GM23338 (cell line): ENCODE measurements at regions not wholly inside any gene's neighbourhood (a gene's known extent, or its start where the extent isn't known, plus 50 kb on each side); places are given as distances from the start of the nearest gene placed in this dataset.

Source experiments
- CREB1 ChIP-seq: fragments of 250-450 bp; sonication (Bioruptor Pico); IDR thresholded peaks from 2 replicates; pipeline ENCODE4 v1.5.0; 2020; ENCODE audit warnings: low read depth, mild to moderate bottlenecking, moderate library complexity
- EZH2 ChIP-seq: fragments of 200-600 bp; sonication (generic); IDR thresholded peaks from one replicate; pipeline ENCODE4 v1.8.0; 2017; ENCODE audit warnings: antibody characterized with exemption, mild to moderate bottlenecking, low read depth; ENCODE audit not compliant: unreplicated experiment
- EZH2phosphoT487 ChIP-seq: fragments of 200-600 bp; sonication (generic); IDR thresholded peaks from one replicate; pipeline ENCODE4 v1.8.1; 2018; ENCODE audit warnings: antibody characterized with exemption; ENCODE audit not compliant: unreplicated experiment
- JUNB ChIP-seq: IDR thresholded peaks from one replicate; pipeline ENCODE4 v1.6.1; 2016; ENCODE audit warnings: antibody characterized with exemption; ENCODE audit not compliant: unreplicated experiment
- NANOG ChIP-seq: IDR thresholded peaks from 2 replicates; pipeline ENCODE4 v1.6.1; 2016; ENCODE audit warnings: antibody characterized with exemption, borderline replicate concordance
- POLR2AphosphoS5 ChIP-seq: IDR thresholded peaks from 2 replicates; pipeline ENCODE4 v1.6.1; 2016; ENCODE audit warnings: antibody characterized with exemption, low read depth
- STAT1 ChIP-seq: IDR thresholded peaks from one replicate; pipeline ENCODE4 v1.6.1; 2016; ENCODE audit warnings: antibody characterized with exemption; ENCODE audit not compliant: unreplicated experiment
- ZNF114 ChIP-seq: fragments of 250-450 bp; sonication (Bioruptor Pico); IDR thresholded peaks from 2 replicates; pipeline ENCODE4 v1.5.0; 2020; ENCODE audit warnings: mild to moderate bottlenecking, moderate library complexity
- ZNF331 ChIP-seq: fragments of 250-450 bp; sonication (Bioruptor Pico); IDR thresholded peaks from 2 replicates; pipeline ENCODE4 v1.5.0; 2020; ENCODE audit warnings: low read depth, mild to moderate bottlenecking, moderate library complexity
- TF ChIP-seq, protein P1 (sequence below), 2 experiments: fragments of 200-600 bp in 1 of 2; sonication (generic) in 1 of 2; conservative IDR thresholded peaks; 2 replicates each; pipeline versions ENCODE4 v1.5.1 to v1.6.1; 2016 to 2017; ENCODE audit warnings: antibody characterized with exemption in 2 of 2, low read depth in 2 of 2, mild to moderate bottlenecking in 2 of 2, moderate library complexity in 1 of 2
- TF ChIP-seq, protein P2 (sequence below): IDR thresholded peaks from one replicate; pipeline ENCODE4 v1.6.1; 2018; ENCODE audit warnings: antibody characterized with exemption; ENCODE audit not compliant: unreplicated experiment
- TF ChIP-seq, protein P3 (sequence below): IDR thresholded peaks from 2 replicates; pipeline ENCODE4 v1.6.1; 2016; ENCODE audit warnings: antibody characterized with exemption

DNA sequence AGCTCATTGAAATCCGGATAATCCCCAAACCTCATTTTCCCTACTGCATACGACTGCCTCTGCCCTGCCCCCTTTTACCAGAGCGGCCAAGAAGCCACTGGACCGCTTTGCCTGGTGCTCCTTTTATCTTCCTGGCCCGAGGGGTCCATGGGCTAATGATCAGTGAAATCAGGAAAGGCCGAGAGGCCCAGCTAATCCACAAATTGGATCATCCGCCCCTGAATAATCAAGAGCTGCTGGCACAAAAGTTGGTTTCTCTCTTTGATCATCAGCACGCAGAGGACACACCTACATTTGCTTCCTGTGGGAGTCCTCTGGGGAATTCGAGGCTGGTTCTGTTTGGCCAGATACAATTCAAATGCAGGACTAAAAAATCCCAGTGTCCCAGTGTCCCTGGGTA, 144.5 kb downstream of the INSIG2 start:
- TF ChIP-seq ZNF114: no peak
- TF ChIP-seq, protein P1, sequence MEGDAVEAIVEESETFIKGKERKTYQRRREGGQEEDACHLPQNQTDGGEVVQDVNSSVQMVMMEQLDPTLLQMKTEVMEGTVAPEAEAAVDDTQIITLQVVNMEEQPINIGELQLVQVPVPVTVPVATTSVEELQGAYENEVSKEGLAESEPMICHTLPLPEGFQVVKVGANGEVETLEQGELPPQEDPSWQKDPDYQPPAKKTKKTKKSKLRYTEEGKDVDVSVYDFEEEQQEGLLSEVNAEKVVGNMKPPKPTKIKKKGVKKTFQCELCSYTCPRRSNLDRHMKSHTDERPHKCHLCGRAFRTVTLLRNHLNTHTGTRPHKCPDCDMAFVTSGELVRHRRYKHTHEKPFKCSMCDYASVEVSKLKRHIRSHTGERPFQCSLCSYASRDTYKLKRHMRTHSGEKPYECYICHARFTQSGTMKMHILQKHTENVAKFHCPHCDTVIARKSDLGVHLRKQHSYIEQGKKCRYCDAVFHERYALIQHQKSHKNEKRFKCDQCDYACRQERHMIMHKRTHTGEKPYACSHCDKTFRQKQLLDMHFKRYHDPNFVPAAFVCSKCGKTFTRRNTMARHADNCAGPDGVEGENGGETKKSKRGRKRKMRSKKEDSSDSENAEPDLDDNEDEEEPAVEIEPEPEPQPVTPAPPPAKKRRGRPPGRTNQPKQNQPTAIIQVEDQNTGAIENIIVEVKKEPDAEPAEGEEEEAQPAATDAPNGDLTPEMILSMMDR (conservative IDR thresholded peaks at IDR 0.05; ENCODE audit: low read depth in 2 of 2): no peak
- TF ChIP-seq POLR2AphosphoS5: no peak
- no peak for TF ChIP-seq EZH2
- no peak for TF ChIP-seq STAT1
- TF ChIP-seq EZH2phosphoT487: no peak
- TF ChIP-seq, protein P2, sequence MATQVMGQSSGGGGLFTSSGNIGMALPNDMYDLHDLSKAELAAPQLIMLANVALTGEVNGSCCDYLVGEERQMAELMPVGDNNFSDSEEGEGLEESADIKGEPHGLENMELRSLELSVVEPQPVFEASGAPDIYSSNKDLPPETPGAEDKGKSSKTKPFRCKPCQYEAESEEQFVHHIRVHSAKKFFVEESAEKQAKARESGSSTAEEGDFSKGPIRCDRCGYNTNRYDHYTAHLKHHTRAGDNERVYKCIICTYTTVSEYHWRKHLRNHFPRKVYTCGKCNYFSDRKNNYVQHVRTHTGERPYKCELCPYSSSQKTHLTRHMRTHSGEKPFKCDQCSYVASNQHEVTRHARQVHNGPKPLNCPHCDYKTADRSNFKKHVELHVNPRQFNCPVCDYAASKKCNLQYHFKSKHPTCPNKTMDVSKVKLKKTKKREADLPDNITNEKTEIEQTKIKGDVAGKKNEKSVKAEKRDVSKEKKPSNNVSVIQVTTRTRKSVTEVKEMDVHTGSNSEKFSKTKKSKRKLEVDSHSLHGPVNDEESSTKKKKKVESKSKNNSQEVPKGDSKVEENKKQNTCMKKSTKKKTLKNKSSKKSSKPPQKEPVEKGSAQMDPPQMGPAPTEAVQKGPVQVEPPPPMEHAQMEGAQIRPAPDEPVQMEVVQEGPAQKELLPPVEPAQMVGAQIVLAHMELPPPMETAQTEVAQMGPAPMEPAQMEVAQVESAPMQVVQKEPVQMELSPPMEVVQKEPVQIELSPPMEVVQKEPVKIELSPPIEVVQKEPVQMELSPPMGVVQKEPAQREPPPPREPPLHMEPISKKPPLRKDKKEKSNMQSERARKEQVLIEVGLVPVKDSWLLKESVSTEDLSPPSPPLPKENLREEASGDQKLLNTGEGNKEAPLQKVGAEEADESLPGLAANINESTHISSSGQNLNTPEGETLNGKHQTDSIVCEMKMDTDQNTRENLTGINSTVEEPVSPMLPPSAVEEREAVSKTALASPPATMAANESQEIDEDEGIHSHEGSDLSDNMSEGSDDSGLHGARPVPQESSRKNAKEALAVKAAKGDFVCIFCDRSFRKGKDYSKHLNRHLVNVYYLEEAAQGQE: no peak
- TF ChIP-seq, protein P3, sequence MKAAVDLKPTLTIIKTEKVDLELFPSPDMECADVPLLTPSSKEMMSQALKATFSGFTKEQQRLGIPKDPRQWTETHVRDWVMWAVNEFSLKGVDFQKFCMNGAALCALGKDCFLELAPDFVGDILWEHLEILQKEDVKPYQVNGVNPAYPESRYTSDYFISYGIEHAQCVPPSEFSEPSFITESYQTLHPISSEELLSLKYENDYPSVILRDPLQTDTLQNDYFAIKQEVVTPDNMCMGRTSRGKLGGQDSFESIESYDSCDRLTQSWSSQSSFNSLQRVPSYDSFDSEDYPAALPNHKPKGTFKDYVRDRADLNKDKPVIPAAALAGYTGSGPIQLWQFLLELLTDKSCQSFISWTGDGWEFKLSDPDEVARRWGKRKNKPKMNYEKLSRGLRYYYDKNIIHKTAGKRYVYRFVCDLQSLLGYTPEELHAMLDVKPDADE: no peak
- TF ChIP-seq CREB1 (CRISPR knock-in tag): no peak
- no peak for TF ChIP-seq ZNF331 (CRISPR knock-in tag)
- no peak for TF ChIP-seq JUNB
- TF ChIP-seq NANOG: no peak
